GM19193 (cell line): ENCODE measurements at regions not wholly inside any gene's neighbourhood (a gene's known extent, or its start where the extent isn't known, plus 50 kb on each side); places are given as distances from the start of the nearest gene placed in this dataset.

Source experiments
- POLR2A ChIP-seq: IDR thresholded peaks from 4 replicates; pipeline ENCODE4 v1.6.1; 2011; ENCODE audit not compliant: insufficient read depth, insufficient read length; ENCODE audit errors: extremely low read depth

DNA sequence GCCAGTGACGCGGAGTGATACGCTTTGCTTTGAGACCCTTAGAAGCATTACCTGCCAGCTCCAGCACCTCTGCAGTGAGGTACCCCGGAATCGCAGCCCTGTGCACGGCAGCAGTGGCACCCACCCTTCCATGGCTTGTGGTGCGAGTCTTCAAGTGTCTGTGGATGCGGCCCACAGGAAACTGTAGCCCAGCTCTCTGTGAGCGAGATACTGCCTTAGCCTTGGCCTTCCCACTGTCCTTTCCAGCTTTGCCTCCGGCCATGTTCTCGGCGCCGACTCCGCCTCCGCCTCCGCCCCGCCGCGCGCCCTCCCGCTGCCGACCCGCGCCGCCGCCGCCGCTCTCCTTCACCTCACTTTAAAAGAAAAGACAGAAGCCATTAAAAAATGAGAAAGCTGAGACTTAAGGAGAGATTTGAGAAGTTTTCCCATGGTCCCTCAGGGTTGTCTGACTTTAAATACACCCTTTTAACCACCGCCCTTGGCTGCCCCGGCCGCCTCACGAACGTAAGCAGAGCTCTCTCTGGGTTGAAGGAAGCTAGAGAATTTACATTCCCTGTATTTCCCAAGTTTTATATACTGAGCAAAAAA lies 78.5 kb upstream of the FAM174B start:
- TF ChIP-seq POLR2A, result no peak

DNA sequence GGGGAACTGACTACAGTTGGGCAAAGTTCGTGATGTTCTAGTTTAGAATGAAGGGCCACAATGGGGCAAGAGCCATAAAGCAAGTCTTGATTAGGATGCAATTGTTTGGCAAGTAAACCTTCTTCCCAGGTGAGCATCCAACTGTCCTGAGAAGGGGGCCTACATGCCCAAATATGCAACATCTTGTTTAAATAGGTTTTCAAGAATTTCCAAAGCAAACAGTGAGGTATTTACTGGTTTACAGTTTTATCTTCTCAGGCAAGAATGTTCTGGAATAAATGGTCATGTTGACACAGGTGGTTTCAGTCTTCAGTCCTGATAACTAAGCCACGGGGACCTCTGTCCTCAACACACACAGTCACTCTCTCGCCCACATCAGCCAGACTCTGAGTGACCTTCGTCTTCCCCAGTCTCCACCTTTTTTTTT lies 90.3 kb upstream of the FAM174B start:
- no peak for TF ChIP-seq POLR2A

DNA sequence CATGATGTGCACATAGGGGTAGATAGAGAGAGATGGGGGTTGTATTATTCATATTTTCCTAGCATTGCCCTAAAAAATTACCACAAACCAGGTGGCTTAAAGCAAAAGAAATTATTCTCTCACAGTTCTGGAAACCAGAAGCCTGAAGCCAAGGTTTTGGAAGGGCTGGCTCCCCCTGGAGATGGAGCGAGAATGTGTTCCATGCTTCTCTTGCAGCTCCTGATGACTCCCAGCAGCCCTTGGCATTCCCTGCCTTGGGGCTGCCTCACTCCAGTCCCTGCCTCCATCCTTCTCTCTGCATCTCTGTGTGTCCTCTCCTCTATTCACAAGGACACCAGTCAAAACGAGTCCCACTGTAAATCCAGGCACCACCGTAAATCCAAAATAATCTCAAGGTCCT lies 91.5 kb upstream of the FAM174B start:
- TF ChIP-seq POLR2A, result no peak

DNA sequence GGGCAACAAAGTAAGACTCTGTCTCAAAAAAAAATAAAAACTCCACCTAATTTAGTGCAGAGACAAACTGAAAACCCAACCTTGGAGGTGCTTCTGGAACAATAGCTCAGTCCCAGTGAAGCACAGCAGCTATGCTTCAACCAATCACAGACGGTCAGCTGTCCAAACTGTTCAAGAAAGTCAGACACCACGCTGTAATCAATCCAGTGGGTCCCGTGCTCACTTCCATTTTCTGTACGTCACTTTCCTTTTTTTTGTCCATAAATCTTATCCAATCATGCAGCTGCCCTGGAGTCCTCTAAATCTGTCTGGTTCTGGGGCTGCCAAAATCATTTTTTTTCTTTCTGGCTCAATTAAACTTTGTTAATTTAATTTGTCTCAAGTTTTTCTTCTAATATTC lies 93.6 kb upstream of the FAM174B start:
- TF ChIP-seq POLR2A, result no peak

DNA sequence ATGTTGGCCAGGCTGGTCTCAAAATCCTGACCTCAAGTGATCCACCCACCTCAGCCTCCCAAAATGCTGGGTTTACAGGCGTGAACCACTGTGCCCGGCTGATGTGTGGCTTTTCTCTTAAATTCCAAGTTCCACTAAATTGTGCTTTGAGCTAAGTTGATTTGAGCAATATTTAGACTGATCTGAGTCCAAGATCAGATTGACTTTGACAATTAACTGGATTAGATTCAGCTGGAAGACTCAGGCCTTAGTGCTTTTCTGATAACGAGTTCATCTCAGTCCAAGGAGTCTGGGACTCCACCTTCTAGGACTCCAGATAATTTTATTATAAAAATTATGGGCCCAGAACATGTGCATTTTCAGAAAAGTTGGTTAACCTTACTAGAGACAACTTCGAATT lies 94.4 kb upstream of the FAM174B start:
- no peak for TF ChIP-seq POLR2A

DNA sequence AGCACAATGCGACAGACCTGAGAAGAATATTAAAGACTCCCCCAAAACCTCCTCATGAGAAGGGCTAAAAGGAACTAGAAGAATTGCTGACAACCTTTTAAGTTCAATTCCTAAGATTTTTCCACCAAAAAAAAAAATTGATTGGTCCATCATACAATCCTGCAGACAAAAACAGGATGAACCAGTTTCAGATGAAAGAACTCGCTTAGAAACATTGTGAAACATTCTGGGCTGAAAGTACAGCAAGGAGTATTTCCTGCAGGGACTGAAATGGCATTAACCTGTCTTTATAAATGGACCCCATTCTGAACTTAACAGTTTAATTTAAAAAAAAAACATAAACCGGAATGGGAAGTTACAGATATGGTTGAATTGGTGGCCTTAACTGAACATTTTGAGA lies 96.0 kb upstream of the FAM174B start:
- TF ChIP-seq POLR2A, result no peak

DNA sequence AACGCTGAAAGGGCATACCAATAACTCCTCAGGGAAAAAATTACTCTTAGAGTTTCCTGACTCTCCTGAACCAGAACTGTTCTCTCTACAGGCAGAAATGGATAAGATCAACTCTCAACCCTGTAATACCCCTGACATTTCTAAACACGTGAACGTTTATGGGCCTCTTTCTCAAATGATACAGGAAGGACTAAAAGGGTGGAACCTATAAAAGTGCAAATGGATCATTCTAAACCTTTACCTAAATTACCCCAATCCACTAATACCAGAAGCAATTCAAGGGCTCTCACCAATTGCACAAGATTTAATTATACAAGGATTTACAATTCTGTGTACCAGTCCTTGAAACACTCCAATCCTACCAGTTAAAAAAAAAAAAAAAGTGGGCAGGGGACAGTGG lies 98.0 kb upstream of the FAM174B start:
- no peak for TF ChIP-seq POLR2A

DNA sequence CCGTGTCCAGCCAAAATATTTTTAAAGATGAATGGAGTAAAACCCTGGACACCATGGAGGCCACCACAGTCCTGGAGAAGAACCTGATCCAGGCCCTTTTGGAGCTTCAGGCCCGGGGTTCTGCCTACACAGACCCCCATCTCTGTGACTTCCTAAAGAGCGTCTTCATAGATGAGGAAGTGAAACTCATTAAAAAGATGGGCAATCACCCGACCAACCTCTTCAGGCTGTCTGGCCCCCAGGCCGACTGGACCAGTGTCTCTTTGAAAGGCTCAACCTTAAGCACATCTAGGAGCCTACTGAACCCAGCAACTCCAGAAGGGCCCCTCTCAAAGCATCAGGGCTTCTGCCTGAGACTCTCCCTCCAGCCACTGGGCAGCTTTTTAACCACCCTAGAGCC lies 107.9 kb upstream of the FAM174B start:
- TF ChIP-seq POLR2A, result no peak

DNA sequence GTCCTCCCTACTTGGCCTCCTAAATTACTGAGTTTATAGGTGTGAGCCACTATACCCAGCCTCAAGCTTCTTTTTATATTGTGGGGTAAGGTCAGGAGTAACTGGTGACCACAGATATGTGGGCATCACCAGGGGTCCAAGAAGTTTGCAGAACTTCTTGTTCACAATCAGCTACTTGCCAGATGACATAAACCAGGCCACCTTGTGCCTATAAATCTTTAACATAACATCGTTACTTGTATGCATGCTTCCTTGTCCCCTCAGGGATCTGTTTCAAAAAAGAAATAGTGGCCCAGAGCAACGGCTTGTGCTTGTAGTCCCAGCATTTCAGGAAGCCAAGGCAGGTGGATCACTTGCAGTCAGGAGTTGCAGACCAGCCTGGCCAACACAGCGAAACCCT lies 115.1 kb upstream of the FAM174B start:
- no peak for TF ChIP-seq POLR2A

DNA sequence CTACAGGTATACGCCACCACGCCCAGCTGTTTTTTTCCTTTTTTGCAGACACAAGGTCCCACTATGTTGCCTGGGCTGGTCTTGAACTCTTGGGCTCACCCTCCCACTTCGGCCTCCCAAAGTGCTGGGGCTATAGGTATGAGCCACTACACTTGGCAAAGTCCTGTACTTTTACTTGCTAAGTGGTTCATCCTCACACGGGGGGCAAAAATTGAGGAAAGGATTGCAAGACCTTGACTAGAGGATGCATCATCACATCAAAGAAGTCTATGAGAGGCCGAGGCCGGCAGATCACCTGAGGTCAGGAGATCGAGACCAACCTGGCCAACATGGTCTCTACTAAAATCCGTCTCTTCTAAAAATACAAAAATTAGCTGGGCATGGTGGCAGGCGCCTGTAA lies 116.5 kb upstream of the FAM174B start:
- TF ChIP-seq POLR2A, result no peak

DNA sequence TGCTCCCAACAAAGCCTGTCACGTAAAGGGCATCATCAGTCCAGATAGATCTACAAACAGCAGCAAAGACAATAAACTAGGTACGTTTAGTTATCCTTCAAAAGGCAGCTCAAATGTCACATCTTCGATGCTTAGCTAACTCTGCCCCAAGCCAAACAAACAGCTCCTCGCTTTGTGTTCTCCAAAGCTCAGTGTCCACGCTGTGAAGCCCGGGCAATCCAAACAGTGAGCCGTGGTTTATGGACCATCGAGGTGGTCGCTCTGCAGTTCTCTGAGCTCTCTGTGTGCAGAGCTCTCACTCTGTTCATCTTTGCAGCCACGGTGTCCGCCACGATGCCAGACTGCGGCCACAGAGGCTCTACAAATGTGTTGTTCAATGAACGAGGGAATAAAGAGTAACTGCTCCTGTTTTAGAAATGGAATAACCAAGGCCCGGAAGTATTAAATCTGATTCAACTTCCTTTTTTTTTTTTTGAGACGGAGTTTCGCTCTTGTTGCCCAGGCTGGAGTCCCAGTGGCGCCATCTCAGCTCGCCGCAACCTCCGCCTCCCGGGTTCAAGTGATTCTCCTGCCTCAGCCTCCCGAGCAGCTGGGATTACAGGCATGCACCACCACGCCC lies 117.2 kb upstream of the FAM174B start:
- TF ChIP-seq POLR2A, result no peak

DNA sequence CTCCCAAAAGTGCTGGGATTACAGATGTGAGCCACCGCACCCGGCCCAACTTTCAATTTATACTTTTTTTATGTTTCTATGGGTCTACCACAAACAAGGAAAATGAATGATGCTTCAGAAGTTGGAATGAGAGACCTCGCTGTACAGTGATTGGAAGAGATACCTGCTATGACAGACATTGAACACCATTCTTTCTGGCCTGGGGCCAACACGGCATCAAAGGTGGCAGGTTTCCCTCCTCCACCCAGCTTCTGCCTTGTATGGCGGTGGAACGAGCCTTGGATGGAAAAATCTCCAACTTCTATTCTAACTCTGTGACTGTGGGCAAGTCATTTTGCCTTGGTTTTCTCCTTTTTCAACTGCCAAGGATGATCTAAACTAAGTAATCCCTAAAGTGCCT lies 117.8 kb upstream of the FAM174B start:
- no peak for TF ChIP-seq POLR2A

DNA sequence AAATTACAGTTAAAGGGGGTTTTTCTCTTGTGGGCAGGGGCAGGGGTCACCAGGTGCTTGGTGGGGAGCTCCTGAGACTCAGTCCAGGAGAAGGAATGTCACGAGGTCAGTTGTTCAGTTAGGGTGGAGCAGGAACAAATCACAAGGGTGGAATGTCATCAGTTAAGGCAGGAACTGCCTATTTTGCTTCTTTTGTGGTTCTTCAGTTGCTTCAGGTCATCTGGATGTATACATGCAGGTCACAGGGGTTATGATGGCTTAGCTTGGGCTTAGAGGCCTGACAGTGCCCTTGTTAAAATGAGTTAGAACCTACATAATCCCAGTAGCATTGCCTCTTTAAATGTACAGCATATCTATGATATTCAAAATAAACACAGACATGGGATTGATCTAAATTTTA lies 120.2 kb upstream of the CHD2 start:
- TF ChIP-seq POLR2A, result no peak

DNA sequence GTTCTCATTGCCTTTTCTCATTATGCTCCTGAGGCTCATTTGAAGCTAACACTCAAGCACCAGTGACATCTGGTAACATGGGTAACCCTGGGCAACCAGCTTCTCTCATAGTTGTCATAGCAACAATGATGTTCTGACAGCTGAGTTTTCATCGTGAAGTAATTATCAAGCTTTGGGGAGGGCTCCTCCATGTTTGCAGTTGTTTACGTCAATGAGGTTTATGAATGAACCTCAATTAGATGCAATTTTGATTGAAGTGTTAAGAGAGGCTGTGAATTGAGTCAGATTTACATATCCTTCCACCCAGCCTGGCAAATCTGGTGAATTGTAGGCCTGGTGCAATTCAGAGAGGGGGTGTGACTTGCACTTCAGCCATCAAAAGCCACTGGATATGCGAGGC lies 119.3 kb upstream of the CHD2 start:
- no peak for TF ChIP-seq POLR2A

DNA sequence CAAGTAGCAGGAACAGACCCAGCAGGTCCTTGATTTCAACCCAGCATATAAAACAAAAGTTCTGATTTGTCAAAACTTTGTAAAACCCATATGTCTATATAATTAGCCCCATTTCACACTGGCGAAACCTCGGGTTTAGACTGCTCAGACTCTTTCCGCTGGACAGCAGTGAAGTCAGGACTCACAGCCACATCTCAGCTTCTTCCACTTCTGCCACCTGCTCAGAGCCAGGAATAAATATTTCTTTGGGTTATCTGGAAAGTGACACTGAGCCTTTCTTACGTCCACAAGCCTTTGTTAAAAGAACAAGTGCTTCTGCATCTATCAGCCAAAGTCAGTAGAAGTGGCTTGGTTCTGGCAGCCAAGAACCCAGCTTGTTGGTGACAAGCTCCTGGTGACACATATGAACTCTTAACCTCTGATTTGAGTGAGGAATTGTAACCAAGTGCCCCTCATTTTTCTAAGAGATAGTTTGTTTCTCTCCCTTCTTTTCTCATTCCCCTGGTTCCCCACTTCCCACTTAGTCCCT lies 118.1 kb upstream of the CHD2 start:
- TF ChIP-seq POLR2A, result no peak

DNA sequence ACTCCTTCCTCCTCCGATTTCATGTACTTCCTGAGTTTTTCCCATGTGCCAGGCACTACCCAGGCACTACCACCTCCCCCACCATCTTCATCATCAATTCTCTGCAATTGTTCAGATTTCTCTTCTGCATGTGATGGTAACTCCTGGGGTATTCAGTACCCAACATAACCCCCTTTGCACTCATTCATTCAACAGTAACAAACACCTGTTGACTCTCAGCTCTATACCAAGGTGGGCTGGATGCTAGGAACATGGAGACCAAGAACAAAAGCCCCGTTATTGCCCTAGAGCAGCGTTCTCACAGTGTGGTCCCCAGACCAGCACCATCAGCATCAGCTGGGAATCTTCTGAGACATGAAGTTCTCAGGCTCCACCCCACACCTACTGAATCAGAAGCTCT lies 113.0 kb upstream of the CHD2 start:
- no peak for TF ChIP-seq POLR2A

DNA sequence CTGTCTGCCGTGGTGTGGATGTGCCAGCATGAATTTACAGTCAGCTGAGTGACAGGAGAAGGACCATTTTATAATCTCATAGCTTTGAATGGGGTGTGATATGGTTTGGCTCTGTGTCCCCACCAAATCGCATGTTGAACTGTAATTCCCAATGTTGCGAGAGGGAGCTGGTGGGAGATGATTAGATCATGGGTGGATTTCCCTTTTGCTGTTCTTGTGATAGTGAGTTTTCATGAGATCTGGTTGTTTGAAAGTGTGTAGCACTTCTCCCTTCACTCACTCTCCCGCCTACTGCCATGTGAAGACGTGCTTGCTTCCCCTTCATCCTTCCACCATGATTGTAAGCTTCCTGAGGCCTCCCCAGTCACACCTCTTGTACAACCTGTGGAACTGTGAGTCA lies 111.9 kb upstream of the CHD2 start:
- TF ChIP-seq POLR2A, result no peak
